WTC11 (cell line): ENCODE measurements at regions not wholly inside any gene's neighbourhood (a gene's known extent, or its start where the extent isn't known, plus 50 kb on each side); places are given as distances from the start of the nearest gene placed in this dataset.

ENCODE experiments used
- JAZF1 ChIP-seq: fragments of 250-450 bp; sonication (Bioruptor Pico); IDR thresholded peaks from 2 replicates; pipeline ENCODE4 v1.9.0; 2021; ENCODE audit warnings: moderate library complexity, mild to moderate bottlenecking, inconsistent platforms
- SOX15 ChIP-seq: fragments of 250-450 bp; sonication (Bioruptor Pico); IDR thresholded peaks from 2 replicates; pipeline ENCODE4 v1.9.0; 2021; ENCODE audit warnings: mild to moderate bottlenecking
- TEAD1 ChIP-seq: sonication (generic); formaldehyde crosslinking; IDR thresholded peaks from 2 replicates; pipeline ENCODE4 v1.8.0; 2022; ENCODE audit warnings: mild to moderate bottlenecking, missing genetic modification reagents
- TP53 ChIP-seq: sonication (generic); formaldehyde crosslinking; IDR thresholded peaks from 2 replicates; pipeline ENCODE4 v1.8.1; 2023; ENCODE audit warnings: mild to moderate bottlenecking, missing genetic modification reagents
- TF ChIP-seq, protein P1 (sequence below): fragments of 200-600 bp; IDR thresholded peaks from 2 replicates; pipeline ENCODE4 v1.8.0; 2022; ENCODE audit warnings: antibody characterized with exemption
- TF ChIP-seq, protein P2 (sequence below): fragments of 250-450 bp; sonication (Bioruptor Pico); IDR thresholded peaks from 2 replicates; pipeline ENCODE4 v1.8.0; 2021; ENCODE audit warnings: mild to moderate bottlenecking

DNA sequence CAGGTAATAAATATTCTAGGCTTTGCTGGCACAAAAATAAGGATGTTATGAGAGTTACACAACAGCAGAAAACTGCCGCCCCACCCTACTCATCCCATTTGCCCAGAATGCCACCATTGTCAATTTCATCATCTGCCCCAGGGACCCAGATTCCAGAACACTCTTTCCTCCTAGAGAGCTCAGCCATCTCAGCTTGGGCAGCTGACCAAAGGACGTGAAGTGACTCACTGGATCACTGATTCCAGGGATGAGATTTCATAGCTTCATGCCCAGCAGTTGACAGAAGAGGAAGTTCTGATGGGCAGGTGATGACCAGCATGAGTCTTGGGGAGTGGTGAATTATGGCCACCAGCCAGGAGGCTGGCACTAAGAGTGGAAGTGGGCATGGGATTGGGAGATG lies 450.3 kb downstream of the RMST start:
- no peak for TF ChIP-seq TP53 (CRISPR knock-in tag)
- TF ChIP-seq SOX15 (CRISPR knock-in tag): no peak
- TF ChIP-seq JAZF1 (CRISPR knock-in tag): no peak
- TF ChIP-seq TEAD1: no peak
- TF ChIP-seq, protein P1, sequence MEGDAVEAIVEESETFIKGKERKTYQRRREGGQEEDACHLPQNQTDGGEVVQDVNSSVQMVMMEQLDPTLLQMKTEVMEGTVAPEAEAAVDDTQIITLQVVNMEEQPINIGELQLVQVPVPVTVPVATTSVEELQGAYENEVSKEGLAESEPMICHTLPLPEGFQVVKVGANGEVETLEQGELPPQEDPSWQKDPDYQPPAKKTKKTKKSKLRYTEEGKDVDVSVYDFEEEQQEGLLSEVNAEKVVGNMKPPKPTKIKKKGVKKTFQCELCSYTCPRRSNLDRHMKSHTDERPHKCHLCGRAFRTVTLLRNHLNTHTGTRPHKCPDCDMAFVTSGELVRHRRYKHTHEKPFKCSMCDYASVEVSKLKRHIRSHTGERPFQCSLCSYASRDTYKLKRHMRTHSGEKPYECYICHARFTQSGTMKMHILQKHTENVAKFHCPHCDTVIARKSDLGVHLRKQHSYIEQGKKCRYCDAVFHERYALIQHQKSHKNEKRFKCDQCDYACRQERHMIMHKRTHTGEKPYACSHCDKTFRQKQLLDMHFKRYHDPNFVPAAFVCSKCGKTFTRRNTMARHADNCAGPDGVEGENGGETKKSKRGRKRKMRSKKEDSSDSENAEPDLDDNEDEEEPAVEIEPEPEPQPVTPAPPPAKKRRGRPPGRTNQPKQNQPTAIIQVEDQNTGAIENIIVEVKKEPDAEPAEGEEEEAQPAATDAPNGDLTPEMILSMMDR: no peak
- TF ChIP-seq, protein P2, sequence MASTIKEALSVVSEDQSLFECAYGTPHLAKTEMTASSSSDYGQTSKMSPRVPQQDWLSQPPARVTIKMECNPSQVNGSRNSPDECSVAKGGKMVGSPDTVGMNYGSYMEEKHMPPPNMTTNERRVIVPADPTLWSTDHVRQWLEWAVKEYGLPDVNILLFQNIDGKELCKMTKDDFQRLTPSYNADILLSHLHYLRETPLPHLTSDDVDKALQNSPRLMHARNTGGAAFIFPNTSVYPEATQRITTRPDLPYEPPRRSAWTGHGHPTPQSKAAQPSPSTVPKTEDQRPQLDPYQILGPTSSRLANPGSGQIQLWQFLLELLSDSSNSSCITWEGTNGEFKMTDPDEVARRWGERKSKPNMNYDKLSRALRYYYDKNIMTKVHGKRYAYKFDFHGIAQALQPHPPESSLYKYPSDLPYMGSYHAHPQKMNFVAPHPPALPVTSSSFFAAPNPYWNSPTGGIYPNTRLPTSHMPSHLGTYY: no peak
